UCSD-AML1 (cell line): ENCODE measurements at regions not wholly inside any gene's neighbourhood (a gene's known extent, or its start where the extent isn't known, plus 50 kb on each side); places are given as distances from the start of the nearest gene placed in this dataset.
"Not testable (repeated sequence)": the region's sequence is repeated elsewhere in the genome, so short reads cannot be mapped to it uniquely, and the experiment has no call there.

Experiments
- DNase-seq: peaks from one replicate; lab custom pipeline; 2025; ENCODE audit not compliant: unreplicated experiment; lab: John Stamatoyannopoulos, UW

DNA sequence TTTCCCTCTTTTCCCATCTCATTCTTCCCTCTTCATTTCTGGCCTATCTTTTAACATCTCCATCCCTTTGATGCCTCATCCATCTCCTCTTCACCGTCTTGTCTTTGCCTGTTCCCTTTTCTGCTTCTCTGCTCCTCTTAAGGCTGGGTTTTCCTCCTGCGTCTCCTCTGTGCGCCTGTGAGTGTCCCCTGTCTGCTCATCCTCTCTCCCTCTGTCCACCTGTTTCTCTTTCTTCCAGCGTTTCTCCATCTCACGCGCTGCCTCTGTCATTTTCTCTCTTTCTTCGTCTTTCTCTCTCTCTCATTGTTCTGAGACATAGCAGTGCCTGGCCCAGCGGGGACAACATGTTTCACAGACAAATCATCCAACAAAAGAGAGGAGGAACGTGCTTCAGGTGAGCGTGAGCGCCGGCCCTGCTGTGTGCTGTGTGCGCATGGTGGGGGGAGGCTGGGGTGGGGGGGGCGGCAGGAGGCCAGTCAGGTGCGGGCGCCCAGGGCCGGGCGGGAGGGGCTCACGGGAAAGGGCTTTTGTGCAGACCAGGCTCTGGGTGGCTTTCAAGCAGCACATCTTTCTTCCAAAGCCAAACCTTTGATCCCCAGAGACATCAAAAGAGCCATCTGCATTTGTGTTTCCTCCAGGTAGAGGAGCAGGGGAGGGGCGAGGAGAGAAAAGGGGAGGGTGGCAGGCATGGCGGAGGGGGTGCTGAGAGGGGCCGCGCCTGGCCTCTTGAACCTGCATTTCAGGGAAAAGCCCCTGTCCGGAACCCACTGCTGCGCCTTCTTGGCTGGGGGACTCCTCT is 121.3 kb downstream of the VEGFA start:
- no peak for DNase-seq

DNA sequence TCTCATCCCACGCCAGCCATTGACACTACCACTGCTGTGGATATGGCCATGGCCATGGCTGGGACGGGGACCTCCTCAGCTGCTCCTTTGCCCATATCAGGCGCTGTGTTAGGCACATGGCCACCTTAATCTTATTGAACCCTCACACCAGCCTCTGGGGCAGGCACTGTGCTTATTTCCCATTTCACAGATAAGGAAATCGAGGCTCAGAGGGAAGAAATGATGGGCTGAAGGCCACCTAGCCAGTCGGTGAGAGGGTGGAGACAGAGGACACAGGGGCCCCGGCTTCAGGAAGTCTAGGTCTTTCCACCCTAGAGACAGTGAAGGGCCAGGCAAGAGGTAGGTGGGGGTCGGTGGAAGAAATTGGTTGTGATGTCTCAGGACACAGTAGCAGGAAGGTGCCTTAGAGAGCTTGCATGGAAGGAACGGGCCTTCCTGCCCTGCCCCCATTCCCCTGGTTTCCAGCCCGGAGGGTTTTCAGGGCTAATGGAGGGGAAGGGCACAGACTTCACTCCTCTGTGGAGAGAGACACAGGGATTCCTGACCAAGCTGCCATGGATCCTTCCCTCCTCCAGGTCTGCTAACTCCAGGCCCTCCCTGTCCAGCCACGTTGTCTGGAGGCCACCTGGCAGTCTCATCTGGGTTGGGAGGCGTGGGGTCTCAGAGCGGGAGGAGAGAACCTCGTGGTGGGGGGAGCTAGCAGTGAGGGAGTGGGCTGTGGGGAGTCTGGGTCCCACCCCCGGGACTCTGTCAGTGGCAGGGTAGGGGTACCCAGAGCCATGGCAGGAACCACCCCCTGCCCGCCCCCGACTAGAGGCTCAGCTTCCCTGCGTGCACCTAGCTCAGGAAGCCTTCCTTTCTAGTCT is 120.4 kb downstream of the VEGFA start:
- DNase-seq, result no peak

DNA sequence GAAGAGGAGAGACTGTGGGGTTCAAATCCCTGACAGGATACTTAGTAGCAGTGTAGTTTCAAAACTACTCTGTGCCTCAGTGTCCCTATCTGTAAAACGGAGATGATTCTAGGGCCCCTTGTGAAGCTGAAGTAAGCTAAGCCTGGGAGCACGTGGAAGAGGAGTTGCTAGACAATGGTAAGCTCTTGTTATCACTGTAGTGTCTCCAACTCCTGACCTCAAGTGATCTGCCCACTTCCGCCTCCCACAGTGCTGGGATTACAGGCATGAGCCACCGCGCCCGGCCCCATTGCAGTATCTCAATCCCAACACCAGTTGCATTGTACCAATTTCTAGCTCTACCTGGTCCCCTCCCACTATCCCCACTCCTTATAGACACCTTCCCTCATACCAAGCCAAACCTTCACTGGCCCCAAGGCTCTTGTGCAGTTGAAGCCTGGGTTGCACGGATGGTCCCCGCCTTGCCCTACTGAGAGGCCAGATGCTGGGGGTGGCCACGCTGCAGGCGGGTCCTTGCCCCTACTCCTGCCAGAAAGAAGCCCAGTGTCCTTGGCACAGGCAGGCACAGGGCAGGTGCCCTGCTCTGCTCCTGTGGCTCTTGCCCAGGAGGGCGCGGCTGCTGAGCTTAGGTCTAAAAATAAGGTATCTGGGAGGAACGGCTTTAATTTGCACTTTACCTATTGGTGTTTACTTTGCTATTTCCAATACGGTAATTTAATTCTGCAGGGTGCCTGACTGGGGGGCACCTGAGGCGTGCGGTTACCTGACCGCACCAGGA is 118.1 kb downstream of the VEGFA start:
- no peak for DNase-seq

DNA sequence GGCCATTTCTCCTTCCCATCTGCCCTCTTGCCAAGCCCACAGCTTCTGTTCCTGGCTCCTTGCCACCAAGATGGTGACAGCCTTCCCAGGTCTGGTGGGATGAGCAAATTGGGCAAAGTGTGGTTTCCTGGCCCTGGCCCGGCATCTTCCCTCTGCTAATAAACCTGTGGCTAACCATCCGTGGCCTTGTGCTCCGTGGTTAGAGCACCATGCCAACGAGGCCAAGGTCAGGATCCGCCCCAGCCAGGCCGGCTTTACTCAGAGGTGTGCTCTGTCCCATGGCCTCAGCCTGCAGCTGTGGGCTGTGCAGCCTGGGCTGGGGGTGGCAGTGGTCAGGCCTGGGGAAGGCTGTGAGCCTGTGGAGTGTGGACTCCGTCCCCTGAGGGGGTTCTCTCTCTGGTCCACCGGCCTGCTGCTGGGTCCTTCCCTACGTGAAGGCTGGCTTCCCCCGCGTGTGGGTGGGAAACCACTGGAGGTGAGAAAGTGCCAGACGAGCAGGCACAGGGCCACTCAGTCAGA is 117.4 kb downstream of the VEGFA start:
- DNase-seq, result no peak

DNA sequence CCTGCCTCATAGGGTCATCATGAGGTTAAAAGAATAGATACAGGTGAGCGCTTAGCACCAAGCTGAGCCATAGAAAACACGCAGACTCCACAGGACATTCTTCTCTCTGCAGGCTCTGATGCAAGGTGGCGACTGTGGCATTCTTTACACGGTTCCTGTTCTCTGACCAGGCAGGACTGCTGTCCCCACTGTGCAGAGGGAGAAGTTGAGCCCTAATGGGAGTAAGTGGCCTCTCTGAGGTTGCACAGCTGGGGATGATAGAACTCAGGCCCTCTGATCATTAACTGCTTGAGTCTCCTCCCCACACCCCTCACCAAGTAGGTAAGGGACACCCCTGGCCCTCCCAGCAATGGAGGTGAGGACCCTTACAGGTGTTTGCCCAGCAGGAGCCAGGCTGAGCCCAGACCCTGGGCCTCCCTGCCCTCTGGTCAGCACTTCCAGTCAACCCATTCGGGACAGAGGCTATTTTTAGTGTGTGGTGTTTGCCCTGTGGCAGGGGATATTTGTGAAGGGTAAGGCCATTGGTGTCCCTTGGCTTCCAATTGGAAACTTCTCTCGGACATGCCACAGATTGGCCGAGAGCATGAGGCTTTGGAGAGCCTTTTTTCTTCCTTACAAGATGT is 116.8 kb downstream of the VEGFA start:
- no peak for DNase-seq

DNA sequence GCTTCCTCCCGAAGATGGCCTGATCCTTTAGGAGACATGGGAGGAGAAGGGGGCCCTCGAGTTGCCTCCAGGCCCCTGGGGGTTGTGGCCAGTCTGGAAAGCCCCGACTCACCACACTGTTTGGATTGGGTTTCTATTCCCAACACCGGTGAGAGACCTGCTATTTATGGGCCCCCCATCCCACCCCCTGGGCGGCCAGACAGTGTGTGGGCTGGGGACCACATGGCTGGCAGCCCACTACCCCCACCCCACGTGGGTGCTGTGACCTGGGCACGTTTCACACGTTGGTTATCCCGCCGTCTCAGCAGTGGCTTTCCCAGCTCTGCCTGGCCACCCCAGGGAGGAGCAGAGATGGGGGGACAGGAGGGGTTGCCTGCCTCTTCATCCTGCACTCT is 116.1 kb downstream of the VEGFA start:
- DNase-seq, result no peak

DNA sequence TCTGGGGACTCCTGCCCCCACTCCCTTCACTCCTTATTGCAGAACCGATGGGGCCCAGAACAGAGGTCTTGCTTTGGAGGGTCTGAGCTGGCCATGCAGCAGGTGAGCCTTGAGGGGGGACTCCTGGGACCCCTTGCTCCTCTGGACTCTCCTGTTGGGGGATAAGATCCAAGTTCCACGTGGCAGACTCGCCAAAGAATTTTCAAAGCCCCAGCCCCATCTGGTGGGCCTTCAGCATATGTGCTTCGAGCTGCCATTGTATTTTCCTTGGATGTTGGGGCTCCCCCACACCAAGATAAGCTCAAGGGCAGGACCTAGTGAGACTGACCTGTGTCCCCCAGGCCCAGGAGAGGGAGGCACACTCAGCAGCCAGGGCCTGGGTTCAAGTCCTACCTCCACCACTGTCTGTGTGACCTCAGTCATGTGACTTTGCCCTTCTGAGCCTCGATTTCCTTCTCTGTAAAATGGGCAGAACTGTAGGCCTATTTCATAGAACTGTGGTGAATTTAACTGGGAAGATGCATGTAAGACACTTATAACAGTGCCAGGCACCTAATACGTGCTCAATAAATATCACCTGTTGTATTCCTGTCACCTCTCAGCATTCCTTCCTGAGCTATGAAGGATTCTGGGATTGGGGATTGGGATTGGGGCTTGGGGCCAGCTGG is 115.5 kb downstream of the VEGFA start:
- DNase-seq, result no peak

DNA sequence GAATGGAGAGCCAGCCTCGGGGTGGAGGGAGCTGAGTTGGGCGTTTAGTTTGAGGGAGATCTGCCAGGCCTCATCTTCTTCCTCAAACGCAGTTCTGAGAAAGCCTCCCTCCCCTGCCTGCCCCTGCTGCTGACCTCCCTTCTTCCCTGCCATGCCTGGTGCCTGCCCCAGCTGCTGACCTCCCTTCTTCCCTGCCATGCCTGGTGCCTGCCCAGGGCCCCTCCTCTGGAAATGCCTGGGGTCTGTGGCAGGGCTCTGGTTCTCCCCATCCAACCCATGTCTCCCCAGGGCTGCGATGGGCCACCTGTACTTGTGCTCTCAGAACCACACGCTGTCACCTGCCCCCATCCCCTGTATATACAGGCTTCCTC is 114.6 kb downstream of the VEGFA start:
- no peak for DNase-seq

DNA sequence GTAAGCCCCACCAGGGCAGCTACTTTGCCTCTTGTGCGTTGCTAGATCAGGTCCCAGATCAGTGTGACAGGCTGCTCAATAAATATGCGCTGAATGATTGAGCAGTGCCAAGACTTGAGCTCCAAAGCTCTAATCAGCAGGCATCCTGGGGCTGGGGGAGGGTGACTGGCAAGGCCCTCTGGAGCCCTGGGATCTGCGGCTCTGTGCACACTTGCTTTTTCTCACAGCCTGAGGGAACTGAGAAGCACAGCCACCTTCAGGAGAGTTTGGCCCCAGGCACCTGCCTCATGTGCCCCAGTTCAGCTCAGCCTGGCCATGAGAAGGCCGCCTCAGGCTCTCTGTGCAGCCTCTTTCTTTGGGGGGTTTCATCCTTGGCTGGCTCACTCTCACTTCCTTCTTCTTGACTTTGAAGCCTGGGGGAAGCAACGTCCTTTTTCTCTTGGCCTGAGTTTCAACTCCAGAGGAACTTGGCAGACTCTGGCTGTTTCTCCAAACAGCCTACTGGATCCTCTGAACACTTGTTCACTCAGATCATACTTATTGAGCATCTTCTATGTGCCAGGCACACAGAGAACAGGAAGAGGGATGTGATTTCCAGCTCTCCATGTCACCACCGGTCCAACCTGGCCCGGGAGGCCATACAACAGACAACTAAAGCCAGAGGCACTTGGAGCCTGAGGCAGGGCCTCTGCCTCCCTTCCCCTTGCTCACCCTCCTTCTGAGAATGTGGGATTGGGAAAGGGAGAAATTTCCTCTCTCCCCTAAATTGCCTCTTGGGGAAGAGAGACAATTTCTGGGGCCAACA is 114.0 kb downstream of the VEGFA start:
- DNase-seq, result no peak

DNA sequence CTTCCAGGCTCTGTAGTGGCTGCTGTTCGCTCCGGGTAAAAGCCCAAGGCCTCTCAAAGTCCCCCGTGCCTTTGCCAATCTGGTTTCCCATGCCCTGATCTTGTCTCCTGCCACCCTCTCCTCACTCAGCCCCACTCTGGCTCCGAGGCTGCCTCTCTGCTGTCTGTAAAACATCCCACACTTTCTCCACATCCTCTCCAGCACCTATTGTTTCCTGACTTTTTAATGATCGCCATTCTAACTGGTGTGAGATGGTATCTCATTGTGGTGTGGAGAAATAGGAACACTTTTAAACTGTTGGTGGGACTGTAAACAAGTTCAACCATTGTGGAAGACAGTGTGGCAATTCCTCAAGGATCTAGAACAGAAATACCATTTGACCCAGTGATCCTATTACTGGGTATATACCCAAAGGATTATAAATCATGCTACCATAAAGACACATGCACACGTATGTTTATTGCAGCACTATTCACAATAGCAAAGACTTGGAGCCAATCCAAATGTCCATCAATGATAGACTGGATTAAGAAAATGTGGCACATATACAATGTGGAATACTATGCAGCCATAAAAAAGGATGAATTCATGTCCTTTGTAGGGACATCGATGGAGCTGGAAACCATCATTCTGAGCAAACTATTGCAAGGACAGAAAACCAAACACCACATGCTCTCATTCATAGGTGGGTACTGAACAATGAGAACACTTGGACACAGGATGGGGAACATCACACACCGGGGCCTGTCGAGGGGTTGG is 112.9 kb downstream of the VEGFA start:
- DNase-seq, result not testable (repeated sequence)

DNA sequence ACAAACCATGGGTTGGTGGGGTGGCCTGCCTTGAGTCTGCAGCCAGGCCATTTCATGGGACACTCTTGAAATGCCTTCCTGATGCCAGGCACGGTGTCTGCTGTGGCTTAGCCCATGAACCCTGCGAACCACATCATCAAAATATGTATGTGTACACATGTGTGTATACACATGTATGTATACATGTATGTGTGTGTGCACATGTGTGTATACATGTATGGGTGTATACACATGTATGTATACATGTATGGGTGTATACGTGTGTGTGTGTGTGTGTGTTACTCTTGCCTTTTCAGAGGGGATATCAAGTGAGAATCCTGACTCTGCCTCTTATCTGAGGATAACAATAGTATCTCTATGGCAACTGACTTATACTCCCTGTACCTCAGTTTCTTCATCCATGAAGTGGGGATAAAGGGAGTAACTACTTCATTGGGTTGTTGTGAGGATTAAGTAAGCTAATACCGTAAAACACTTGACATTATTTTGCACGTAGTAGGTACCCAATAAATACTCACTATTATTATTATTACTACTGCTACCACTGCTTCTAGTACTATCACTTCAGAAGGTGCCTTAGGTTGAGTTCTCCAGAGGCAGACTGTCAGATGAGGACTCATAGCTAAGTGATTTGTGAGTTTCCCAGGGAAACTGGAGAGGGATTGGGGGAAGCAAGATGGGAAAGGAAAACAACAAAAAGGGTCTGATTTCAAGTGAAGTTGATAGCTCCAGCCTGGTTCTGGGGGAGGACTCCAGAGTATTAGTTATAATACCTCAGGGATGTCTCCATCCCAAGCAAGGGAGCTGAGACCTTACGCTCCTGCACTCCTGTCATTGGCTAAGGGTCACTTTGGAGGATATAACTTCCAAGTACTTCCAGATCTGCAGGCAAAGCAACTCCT is 110.5 kb downstream of the VEGFA start:
- no peak for DNase-seq

DNA sequence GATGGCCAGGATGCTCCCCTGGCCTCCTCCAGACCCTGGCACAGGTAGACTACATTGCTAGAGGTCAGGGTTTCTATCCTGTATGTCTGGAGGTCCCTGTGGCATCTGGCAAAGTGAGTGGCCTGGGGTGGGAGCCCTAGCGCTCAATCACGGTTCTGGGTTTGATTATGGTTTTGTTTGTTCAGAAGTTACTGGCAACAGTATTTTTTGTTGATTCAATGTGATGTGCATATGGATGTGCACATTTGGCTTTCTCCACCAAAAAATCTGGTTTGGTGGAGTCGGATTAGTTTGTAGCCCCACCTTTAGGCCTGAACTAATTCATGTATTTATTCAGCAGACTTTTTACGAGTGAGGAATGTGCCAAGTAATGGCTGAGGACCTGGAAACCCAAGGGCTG is 109.7 kb downstream of the VEGFA start:
- no peak for DNase-seq

DNA sequence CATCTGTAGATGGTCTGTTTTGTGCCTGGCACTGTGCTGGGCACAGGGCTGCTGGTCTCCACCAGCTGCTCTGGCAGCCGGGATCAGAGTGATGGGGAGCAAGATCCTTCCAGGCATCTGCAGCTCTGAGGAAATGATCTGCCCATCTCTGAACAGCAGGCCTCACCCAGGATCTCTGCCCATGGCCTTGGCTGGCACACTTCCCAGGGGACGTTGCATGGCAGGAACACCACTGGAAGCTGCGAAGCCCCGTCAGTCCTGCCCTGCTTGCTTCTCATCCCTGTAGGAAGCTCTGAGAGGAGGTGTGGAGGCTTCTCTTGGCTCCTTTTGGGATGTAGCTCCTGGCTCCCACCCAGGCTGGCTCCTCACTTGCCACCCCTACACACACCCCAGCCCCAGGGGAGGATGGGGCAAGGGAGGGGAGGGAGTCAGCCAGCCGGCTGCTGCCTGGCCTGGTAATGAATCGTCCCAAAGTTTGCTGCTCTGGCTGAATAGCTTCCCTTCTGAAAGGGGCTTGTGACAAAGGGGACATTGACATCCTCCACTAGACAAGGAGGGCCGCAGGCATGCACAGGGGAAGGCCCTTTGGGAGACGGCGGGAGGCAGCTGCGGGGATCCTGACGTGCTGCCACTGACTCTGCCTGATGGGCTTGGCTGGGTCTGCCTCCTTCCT is 108.9 kb downstream of the VEGFA start:
- DNase-seq, result no peak

DNA sequence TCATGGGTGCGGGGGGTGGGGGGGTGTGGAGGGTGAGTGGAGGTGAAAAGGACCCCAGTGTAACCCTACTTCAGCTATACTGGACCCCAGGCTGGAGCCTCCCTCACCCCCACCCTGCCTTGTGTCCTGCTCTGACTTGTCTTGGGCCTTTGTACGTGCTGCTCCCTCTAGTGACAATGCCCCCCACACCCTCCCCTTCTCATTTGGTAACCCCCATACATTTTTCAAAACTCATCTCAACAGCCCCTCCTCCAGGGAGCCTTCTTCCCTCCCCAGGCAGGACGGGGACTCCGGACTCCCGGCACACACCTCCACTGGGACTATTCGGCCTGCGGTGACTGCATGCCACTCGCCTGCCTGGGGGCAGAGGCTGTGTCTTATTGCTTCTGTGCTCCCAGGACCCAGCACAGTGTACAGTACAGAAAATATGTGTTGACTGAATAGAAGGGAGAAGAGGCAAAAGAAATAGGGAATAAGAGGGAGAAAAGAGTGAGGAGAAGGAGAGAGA is 108.2 kb downstream of the VEGFA start:
- no peak for DNase-seq

DNA sequence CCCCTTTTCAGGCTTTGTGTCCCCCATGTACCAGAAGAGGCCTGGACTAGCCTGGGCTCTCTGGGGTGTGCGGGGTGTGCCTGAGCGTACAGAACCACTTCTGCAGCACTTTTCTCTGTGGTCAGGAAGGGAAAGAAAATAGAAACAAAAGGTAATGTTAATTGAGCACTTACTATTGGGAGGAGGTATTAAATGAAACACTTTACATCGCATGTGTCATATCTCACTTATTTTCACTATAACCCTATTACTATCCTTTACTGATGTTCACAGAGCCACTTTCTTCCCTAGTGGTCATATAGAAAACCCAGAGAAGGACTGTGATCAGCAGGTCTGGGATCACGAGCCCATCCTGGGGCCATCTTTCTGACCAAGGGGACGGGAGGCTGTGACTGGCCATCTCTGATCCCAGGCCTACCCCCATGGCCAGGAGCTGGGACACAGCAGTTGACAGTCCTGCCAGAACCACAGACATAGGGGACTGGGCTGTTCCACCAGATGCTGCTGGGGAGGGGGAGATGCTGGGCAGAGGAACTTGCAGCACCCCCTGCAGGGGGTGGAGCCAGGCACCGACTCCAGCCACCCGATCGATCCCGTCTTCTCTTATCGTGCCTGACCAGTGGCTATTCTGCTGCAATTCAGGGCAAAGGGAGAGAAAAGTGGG is 107.6 kb downstream of the VEGFA start:
- DNase-seq, result no peak

DNA sequence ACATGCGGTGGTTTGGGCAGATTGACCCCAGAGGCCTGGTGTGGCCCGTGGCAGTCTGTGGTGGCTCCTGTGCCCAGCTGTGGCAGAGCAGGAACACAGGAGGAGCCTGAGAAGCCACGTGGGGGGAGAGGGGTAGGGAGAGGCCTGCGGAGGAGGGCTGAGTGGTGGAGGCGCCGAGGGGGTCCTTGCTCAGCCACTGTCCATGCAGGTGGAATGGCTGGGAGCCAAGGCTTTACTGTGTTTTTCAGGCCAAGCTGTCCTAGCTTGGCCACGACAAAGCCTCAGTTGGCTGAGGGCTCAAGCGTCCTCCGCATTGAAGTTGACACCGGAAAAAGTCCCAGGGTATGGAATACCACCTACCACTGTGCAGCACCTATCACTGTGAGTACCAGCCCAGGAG is 107.0 kb downstream of the VEGFA start:
- no peak for DNase-seq

DNA sequence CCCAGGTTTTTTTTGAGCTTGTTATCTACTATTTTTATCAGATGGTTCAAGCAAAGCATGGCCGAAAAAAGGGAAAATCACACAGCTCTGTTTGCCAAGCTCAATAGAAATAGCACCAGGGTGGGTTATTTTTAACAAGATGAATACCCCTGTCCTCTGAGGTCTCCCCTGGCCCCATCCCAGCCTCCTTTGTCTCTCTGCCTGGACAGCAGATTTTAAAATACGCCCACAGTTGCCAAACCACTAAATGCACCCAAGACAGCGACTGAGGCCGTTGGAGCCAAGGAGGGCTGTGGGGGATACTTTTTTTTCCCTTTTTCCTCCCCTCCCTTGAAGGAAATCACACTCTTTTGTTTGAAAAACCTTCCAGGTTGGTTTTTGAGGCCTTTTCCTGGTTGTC is 106.6 kb downstream of the VEGFA start:
- DNase-seq, result no peak
